SK-N-MC (cell line): ENCODE measurements at regions not wholly inside any gene's neighbourhood (a gene's known extent, or its start where the extent isn't known, plus 50 kb on each side); places are given as distances from the start of the nearest gene placed in this dataset.

Experiments
- EZH2 ChIP-seq: fragments of 200-600 bp; sonication (generic); IDR thresholded peaks from one replicate; pipeline ENCODE4 v1.6.1; 2017; ENCODE audit warnings: antibody characterized with exemption
- POLR2AphosphoS5 ChIP-seq: IDR thresholded peaks from 2 replicates; pipeline ENCODE4 v1.6.1; 2012; ENCODE audit warnings: mild to moderate bottlenecking, low read depth, low read length, borderline replicate concordance

GRCh38 chr16:54813778-54814177 is 116.9 kb upstream of the IRX5 start:
- no peak for TF ChIP-seq POLR2AphosphoS5
- TF ChIP-seq EZH2: no peak
